CD4-positive, alpha-beta T cell treated with Interleukin-15 for 4 hours (primary cell): ENCODE measurements at regions not wholly inside any gene's neighbourhood (a gene's known extent, or its start where the extent isn't known, plus 50 kb on each side); places are given as distances from the start of the nearest gene placed in this dataset.

Source experiments
- DNase-seq: peaks from one replicate; pipeline ENCODE4 v3.0.0-alpha.2; 2020; ENCODE audit warnings: low spot score

DNA sequence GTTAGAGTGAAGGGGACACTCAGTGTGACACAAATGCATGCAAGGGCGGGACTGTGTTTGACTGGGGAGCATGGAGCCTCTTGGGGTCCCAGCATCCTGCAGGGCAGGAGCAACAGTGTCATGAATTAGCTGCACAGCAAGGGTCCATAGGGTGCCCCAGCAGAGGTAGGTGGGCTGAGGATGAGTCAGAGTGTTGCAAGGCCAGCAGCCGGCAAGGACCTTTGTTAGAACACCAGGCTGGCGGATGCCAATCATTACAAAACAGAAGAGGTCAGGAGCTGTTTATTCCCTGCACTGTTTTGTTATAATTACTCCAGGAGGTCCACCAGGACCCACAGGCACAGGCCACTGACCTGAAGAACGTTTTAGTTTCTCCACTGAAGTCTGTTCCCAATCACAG lies 362.2 kb upstream of the DUSP10 start:
- no peak for DNase-seq

DNA sequence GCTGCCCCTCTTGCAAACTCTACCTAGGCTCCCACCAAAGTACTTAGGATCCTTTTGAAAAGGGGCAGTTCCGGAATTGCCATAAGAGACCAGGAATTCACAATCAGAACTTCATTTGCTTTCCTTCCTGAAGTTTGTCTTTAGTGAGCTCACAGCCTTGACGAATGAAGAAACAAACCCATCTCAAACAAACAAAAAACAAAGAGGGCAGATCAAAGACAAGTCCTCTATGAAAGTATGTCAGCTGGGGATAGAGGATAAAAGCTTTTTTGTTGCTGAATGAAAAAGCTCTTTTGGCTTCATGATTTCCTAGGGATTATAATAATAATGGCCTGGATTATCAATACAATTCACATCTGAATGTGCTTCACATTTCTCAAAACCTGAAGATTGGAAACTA lies 357.9 kb upstream of the DUSP10 start:
- DNase-seq: no peak

DNA sequence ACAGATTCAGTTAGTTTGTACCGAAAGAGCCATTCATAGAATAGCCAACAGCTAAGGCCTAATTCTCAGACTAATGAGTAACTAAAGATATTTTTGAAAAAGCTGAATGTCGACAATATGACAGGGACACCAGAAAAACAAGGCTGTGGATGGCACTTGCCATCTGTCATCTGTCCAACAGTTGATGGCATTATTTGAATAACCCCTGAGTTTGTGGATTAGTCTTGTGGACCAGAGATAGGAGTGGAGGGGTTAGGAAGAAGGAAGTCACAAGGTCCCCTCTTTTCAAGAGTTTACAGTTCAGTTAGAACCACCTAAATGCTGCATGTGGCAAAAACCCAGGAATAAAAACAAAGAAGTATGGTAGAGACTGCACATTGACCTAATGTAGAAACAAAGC lies 356.5 kb upstream of the DUSP10 start:
- DNase-seq: no peak

DNA sequence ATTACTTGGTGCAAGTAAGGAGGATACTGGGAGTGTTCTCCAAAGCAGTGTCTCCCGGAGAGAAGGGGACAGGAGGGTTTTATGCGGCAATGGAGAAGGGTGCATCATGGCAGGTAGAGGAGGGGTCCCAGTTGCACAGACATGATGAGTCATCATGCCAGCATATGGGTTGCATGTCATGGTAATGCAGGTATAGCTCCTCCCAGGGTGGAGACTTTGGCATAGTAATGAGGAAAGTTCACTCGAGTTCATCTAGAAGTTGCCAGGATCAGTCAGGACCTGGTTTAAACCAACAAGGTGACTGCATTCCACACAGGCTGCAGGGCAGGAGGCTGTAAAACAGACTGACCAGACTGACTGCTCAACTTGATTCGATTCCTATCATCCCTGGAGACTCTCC lies 355.7 kb upstream of the DUSP10 start:
- DNase-seq: no peak

DNA sequence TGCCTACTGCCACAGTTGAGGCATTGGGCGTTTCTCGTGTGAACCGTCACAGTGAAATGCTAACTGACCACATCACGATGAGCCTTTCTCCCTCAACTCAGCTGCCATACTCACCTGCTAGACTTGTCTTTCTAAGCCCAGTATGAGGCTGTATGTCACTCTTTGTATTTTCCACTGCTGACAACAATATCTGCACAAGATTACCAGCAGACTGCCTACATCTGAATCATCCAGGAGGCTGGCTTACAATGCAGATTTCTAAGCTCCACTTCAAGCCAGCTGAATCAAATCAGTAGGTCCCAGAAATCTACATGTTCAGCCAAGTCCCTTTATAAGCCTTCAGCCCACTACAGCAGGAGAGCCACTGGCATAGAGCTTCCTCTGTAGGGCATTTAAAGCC lies 355.0 kb upstream of the DUSP10 start:
- DNase-seq: no peak

DNA sequence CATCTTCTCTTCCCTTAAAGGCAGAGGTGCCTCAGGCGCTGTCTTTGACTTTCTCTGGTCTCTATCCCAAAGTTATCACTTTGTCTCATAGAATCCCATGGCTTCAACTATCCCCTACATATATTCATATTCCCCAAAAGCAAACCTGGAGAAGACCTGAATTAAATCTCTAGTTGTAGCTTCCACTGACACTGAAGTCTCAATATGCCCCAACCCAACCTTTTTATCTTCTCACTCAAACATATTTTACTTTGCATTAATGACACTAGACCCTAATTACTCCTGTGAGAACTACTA lies 354.5 kb upstream of the DUSP10 start:
- no peak for DNase-seq

DNA sequence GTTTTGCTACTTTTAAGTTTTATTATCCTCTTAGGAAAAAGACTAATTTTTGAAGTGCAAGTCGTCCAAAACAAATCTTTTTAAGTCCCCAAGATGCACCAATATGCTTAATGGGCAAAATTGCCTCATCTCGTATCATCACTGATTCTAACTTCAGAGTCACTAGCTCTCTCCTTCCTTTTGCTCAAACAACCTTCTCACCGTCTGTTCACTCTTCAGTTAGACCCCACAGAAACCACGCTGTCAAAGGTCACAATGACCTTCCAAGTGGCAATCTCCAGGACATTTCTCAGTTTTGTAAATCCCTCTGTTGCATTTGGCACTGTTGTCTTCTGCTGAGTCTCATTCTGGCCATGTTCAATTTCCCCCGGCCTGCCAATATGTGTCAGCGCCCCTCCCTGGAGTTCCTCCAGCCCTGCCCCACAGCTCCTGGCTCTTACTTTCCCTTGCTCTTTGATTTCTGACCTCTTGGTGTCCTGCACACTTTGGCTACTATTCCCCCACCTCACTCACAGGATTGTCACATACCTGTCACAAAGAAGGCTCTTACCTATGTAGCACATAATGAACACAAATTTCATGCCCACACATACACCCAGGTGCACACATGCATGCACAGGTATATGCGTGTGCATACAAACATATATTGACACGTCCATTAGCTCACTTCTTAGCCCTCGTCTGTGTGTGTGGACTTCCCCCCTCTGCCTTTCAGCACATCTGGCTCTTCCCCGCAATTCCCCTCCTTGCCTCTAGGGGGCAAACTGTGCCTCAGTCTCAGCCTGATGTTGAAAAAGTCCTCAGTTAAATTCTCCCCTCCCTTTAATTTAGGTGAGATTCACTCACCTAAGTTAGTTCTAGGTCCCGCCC lies 354.0 kb upstream of the DUSP10 start:
- DNase-seq: peak; percentile 67

DNA sequence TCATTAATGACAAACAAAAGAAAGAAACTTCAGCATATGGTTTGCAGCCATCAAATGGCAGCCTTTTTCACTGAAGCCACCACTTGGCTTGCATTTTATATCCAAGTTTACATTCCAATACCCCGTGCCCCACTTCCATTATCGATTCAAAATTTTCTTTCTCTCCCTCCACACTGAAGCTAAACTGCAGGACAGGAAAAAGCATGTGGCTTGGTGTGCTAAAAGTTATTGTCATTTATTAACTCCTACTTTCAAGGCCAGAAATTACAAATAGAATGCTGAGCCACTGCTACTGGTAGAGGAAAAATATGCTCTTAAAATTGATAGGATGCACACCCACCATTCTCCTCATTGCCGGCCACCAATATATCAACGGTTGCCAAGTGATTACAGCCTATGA lies 351.6 kb upstream of the DUSP10 start:
- DNase-seq: no peak

DNA sequence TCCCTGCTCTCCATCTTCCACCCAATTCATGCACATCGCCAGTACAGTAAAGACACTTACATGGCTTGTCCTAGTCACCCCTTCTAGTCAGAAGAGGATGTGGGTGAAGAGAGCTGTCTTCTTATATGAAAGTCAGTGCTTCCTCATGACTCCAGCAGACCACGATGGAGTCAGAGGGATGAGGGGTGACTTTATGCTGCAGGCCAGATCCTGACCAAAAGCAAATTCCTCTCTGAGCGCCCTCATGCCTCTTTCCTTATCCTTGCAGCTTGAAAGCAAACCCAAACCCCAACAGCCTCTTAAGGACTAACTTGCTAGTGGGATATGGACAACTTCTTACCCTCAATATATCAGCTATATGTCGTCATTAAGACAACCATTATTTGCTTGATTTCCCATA lies 348.2 kb upstream of the DUSP10 start:
- no peak for DNase-seq

DNA sequence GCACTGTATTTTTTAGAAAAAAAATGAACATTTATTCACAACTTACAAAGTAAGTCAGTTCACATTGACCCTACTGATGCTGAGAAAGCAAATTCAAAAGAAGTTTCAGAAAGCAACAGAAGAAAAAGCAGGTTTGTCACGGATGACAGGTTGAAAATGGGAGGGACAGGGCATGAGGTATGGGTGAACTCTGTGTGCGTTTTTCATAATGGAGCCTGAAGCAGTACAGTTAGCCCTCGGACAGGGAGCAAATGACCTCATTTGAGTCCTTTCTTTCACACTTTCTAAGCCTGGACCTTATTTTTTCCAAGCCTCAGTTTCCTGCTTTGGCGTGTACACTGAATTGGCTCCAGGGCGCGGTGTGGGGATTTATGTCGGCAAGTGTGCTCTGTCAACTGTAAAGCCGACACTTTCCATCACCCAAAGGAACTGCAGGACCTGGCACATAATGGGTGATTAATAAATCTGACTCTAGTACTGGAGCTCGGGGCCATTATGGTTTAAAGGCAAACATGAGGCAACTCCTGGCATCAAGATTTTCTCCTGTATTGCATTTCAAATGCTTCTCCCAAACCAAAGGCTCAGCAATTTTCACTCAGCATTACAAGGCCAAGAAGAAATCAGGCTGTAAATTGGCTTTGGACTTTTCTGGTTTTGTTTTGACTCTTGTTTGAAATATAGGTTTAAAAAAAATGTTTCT lies 345.5 kb upstream of the DUSP10 start:
- DNase-seq: no peak

DNA sequence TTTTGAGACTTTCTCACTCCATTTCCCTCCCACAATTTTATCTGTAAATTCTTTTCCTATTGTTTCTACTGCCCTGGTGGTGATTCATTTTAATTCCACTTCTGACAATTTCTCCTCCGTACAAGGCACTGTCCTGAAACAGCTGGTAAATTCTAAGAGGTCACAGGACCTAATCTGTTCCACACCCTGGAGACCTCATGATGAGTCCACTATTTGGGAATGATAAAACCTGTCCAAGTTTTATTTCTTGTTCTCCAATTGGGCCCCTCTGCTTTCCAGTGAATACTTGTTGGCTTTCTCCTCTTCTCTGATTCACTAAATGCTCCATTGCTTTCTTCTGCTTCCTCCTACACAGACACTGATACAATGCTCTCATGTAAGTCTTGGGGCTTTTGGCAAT lies 343.1 kb upstream of the DUSP10 start:
- DNase-seq: no peak

DNA sequence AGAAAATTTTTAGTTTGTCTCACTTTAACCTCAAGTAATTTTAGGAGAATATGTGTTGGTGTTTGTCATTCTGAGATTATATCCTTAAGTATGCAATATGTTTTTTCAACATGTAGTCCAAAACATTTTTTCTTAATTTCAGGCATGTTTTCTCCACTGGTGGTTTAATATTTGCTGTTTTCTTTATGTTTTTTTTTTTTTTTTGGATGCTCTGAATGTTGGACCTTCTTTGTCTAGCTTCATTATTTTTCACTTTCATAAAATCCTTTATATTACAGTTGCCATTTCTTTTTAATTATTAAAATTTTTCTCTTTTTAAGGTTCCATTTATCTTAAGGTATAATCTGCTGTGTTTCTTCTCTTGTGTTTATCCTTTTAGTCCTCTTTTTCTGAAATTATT lies 342.2 kb upstream of the DUSP10 start:
- no peak for DNase-seq

DNA sequence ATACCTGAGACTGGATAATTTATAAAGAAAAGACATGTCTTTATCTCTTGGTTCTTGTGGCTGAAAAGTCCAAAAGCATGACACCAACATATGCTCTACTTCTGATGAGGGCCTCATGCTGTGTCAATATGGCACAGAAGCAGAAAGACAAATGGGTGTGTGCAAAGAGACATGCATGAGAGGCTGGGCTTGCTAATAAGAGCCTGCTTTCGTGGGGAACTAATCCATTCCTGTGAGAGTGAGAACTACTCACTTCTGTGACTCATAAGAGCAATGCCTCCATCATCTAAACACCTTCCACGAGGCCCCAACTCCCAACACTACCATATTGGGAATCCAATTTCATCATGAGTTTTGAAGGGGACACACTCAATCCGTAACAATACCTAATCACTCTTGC lies 340.0 kb upstream of the DUSP10 start:
- DNase-seq: no peak

DNA sequence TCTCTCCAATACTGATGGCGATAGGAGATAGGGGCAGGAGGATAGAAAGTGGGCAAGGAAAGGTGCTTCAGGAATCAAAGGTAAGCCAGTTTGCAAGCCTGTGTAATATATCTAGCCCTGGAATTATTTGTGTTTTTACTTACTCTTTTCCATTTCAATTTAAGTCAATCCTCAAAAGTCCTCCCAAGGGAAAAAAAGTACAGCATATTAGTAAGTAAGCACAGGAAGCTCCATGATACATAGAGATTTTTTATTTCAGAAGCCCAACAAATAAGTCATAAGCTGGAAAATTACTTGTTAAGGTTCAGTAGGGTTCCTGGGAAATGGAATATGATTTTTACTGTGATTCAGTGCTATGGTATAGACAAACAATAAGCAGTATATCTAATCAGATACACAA lies 337.7 kb upstream of the DUSP10 start:
- DNase-seq: no peak

DNA sequence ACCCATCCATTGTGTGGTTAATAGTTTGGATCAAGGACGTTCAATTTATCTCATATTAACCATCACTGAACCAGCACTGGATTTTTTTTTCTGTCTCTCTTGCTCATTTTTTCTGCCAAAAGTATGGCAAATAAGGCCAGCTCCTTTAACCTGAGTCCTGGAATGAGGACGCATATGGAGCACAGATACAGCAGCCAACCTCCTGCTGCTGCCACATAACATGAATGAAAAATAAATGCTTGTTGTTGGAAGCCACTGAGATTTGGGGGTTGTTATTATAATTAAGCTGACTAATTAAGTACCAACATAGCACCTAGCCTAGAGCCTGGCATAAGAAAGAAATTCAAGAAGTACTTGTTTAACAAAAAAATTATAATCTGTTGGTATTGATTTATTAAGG lies 335.3 kb upstream of the DUSP10 start:
- DNase-seq: no peak

DNA sequence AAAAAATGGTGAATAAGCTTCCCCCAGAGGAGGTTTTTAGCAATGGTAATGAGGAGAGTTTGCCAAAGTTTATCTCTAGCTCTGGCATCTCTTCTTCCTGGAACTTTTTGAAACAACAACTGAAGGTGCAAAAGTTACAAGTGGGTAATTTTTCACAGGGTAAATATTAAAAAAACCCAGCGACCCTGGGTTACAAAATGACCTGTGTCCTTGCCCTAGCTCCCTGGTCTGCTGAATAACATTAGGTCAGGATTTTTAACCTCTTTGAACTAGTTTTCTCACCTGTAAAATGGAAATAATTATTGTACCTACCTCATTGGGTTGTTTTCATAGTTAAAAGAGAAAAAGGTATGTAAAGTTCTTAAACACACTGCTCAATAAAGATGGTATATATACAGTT lies 332.4 kb upstream of the DUSP10 start:
- DNase-seq: no peak

DNA sequence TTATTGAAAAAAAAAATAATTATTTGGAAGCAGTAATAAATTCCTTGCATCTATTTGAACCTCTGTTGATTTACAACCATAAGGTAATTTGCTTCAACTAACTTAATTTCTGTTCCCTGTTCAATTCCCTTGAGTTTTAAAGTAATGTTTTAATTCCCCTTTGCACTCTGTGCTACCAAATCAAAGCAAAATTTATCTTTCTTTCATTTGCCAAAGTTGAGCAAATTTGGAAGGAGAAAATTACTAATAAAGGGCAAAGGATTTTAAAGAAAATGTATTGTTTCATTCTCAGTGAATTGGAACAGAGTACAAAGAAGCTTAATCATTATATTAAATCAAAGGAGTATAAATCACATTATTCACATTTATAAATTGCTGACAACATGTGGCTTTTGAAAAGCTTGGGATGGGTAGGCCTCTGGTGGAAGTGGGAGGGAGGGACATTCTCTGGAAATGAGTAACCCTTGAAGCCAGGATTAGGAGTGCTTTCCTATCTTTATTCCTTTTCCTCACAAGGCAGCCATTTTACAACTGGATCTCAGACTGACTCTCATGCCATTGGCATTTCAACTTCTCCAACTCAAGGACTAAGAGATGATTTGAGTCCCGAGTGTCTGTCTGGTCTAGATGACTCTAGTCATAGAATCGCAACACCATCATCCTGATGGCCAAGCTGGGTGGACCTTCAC lies 331.6 kb upstream of the DUSP10 start:
- no peak for DNase-seq

DNA sequence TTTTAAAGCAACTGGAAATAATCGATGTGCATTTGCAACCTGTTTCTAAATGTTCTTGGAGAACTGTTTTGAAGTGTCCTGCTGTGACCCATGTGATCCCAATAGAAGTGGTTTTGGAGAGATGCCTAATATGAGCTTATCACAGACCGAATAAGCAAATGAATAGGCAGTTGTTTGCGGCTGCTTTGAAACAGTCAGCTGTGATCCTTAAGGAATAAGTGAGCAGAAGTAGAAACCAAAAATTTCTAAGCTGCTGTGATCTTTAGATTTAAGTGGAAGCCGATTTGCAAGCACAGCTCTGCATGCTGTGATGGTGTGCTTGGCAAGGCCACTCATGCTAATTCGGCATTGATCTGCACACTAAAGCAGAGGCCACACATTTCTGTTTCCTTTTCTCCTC lies 329.5 kb upstream of the DUSP10 start:
- no peak for DNase-seq

DNA sequence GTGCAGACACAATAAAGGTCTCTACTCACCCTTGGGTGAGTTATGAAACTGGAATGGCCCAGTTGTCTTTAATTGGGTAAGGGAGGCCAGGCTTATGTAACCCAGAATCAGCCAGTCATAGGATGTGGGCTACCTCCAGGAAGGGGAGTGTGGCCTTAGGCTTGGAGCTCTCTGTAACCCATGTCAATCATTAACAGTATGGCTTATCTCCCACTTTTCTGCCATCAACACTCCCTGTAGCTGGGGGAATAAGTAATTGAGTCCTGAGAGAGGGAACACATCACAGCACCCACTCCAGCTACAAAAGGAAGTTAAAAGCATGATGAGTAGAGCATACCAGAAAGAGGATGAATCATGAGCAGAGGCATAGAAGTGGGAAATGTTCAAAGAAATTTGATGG lies 327.0 kb upstream of the DUSP10 start:
- DNase-seq: no peak

DNA sequence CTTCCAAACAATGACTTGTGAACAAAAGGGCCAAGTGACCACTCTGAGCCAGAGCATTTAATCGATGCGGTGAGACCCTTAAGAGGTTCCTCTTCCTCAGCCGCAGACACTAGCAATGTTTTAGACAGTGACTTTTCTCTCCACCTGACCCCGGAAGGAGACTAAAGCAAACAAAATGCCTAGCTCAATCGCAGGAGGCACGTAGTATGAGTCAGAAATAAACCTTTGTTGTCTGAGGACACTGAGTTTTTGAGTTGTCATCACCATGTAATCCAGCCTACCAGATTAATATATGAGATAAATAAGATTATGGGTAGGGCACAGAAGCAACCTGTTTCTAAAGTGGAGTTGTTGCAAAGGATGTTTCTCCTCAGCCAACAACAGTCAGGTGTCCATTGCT lies 326.2 kb upstream of the DUSP10 start:
- DNase-seq: no peak

DNA sequence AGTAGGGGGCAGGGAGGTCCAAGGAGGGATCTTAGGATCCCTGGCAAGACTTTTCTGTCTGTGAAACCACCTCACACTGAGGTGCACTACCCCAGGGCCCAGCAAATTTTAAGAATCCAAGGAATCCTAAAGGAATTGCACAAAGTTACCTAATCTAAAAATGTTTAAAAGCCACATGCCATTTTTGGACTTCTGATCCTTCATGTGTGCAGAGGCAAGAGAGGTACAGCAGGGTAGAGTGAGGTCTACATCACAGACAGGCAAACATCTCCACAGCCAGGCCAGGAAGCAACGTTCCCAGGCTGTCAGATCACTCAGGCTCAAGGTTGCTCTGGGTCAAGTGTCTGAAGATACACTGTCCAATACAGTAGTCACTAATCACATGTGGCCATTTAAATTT lies 324.6 kb upstream of the DUSP10 start:
- DNase-seq: no peak

DNA sequence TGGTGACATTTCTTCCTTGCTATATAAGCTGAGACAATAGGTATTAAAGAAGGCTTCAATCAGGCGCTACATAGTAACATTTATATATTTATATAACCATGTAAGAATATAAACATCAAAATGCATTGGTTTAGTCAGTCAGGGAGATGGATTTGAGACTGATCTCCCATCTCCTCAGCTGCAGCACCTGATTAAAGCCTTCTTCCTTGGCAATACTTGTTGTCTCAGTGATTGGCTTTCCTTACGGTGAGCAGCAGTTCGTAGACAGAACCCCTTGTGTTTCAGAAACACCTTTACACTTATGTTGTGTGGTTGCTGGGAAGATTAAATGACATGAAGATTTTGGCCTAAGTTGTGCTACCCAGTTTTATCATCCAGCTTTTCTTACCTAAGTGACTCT lies 323.3 kb upstream of the DUSP10 start:
- no peak for DNase-seq

DNA sequence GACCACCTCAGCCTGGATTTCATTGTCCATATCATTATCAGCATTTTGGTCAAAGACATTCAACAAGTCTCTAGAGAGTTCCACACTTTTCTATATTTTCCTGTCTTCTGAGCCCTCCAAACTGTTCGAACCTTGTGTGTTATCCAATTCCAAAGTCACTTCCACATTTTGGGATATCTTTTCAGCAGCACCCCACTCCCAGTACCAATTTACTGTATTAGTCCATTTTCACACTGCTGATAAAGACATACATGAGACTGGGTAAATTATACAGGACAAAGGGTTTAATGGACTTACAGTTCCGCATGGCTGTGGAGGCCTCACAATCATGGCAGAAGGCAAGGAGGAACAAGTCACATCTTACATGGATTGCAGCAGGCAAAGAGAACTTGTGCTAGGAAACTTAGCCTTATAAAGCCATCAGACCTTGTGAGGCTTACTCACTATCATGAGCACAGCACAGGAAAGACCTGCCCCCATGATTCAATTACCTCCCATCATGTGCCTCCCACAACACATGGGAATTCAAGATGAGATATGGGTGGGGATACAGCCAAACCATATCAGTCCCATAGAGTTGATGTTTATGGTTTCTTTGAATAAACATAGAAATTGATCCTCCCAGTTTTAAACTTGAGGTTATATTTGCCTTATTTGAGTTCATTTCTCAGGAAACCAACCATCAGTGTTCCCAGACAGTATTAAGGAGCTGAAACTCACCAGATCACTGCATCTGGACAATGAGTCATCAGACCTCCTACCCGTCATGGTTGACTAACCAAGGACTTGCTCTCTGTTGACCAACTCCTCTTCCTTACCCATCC lies 322.7 kb upstream of the DUSP10 start:
- no peak for DNase-seq
